NT2/D1 (cell line): ENCODE measurements at regions not wholly inside any gene's neighbourhood (a gene's known extent, or its start where the extent isn't known, plus 50 kb on each side); places are given as distances from the start of the nearest gene placed in this dataset.

Experiments
- DNase-seq: peaks from one replicate; pipeline ENCODE4 v3.0.0-alpha.2; 2011; ENCODE audit warnings: low read depth, low spot score
- H3K27me3 ChIP-seq: 2 replicates; pipeline ENCODE4 v1.6.0; 2011; ENCODE audit warnings: mild to moderate bottlenecking; ENCODE audit not compliant: insufficient read length, insufficient read depth
- H3K36me3 ChIP-seq: 2 replicates; pipeline ENCODE4 v1.6.1; 2011; ENCODE audit warnings: mild to moderate bottlenecking, low read length, mixed read lengths; ENCODE audit not compliant: insufficient read depth, insufficient read length
- H3K4me1 ChIP-seq: 2 replicates; pipeline ENCODE4 v1.5.1; 2011; ENCODE audit not compliant: insufficient read depth, insufficient read length
- H3K4me3 ChIP-seq: 2 replicates; pipeline ENCODE4 v1.5.1; 2011; ENCODE audit warnings: low read depth; ENCODE audit not compliant: insufficient read length
- H3K9ac ChIP-seq: 2 replicates; pipeline ENCODE4 v1.6.0; 2011; ENCODE audit warnings: low read depth; ENCODE audit not compliant: insufficient read length
- H3K9me3 ChIP-seq: 2 replicates; pipeline ENCODE4 v1.5.1; 2011; ENCODE audit warnings: mild to moderate bottlenecking, low read length; ENCODE audit not compliant: insufficient read depth
- SUZ12 ChIP-seq: IDR thresholded peaks from 2 replicates; pipeline ENCODE4 v1.6.1; 2011; ENCODE audit not compliant: insufficient read length, insufficient read depth; ENCODE audit errors: extremely low read depth
- YY1 ChIP-seq: IDR thresholded peaks from 2 replicates; pipeline ENCODE4 v1.6.1; 2011; ENCODE audit not compliant: insufficient read length, insufficient read depth
- ZNF274 ChIP-seq: IDR thresholded peaks from 2 replicates; pipeline ENCODE4 v1.6.1; 2011; ENCODE audit warnings: mild to moderate bottlenecking, low read depth, low read length

DNA sequence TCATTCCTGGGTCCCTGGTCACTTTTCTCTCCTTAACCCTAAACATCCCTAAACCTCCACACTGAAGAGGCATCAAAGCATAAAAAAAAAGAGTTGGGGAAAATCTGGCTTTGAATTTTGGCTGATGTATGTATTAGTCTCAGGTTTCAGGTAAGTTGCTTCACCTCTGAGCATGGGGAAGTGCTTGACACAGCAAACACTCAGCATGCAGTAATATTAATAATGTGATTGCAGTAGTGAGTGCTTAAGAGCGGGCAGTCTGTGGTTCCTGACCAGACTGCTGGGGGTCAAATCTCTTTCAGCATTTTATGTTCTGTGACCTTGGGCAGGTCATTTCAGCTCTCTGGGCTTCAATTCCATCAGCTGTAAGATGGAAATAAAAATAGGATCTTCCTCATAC lies 467.9 kb downstream of the SOX2 start:
- no peaks in the 10 kb centered on the region for H3K9me3 ChIP-seq
- TF ChIP-seq SUZ12 (no peak), YY1 (no peak), ZNF274 (no peak)
- no peak overlapping the region for H3K4me3 ChIP-seq
- no peaks in the 10 kb centered on the region for H3K27me3 ChIP-seq
- H3K4me1 ChIP-seq: no peaks in the 10 kb centered on the region
- no peak for DNase-seq
- H3K36me3 ChIP-seq: no peaks in the 10 kb centered on the region
- H3K9ac ChIP-seq: no peak overlapping the region

DNA sequence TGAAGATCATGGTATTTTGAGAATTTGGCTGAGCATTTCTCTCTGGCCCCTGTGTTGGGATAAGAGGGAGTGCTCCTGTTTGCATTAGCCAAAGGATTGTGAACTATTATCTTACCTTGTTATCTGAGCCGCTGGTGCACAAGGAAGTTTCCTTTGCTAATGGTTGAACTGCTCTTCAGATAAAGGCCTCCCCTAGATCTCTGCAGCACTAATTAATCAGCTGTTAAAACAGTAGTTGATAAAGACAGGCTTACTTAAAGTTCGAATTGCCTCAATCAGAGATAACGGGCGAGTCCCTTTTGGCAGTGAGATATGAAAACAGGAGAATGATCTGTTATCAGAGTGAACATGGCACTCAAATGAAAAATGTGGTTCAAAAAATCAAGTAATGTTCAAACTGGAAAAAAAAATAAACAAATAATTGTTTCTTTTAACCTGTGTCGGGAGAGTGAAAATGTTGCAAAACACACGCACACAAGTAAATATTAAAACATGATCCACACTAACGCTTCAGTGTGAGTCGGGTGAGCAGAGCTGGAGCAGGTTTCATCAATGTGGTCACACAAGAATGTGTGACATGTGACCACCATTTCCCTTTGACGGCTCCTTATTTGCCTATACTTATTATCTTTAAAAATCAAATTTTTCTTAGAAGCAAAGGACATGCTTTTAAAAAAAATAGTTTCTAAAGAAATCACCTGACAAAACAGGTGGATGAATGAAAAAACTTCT lies 469.1 kb downstream of the SOX2 start:
- no peak for DNase-seq
- Histone ChIP-seq H3K9me3 (no peaks in the 10 kb centered on the region), H3K9ac (no peak overlapping the region), H3K4me1 (no peaks in the 10 kb centered on the region), H3K36me3 (no peaks in the 10 kb centered on the region), H3K4me3 (no peak overlapping the region), H3K27me3 (no peaks in the 10 kb centered on the region)
- TF ChIP-seq YY1: no peak
- no peak for TF ChIP-seq SUZ12
- TF ChIP-seq ZNF274: no peak

DNA sequence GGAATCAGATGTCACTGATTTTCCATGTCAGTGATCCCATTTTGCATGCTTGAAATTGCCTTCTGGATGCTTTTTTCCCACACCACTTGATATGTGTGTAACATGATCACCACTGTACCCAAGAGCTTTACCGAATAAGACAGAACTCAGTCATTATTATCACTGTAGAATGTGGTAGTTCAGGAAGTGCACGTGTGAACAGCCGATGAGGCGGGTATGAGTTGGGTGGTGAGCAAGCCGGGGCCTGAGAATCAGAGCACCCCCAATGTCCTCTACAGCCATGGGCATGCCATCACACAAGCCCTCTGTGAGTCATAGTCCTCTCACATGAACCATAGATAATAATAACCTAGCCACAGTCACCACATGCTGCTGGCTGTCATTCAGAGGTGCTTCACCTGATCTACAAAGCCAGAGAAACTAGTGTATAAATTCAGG lies 470.8 kb downstream of the SOX2 start:
- Histone ChIP-seq H3K9me3 (no peaks in the 10 kb centered on the region), H3K27me3 (no peaks in the 10 kb centered on the region), H3K9ac (no peak overlapping the region), H3K4me3 (no peak overlapping the region), H3K4me1 (no peaks in the 10 kb centered on the region), H3K36me3 (no peaks in the 10 kb centered on the region)
- TF ChIP-seq ZNF274: no peak
- TF ChIP-seq SUZ12: no peak
- no peak for TF ChIP-seq YY1
- no peak for DNase-seq

DNA sequence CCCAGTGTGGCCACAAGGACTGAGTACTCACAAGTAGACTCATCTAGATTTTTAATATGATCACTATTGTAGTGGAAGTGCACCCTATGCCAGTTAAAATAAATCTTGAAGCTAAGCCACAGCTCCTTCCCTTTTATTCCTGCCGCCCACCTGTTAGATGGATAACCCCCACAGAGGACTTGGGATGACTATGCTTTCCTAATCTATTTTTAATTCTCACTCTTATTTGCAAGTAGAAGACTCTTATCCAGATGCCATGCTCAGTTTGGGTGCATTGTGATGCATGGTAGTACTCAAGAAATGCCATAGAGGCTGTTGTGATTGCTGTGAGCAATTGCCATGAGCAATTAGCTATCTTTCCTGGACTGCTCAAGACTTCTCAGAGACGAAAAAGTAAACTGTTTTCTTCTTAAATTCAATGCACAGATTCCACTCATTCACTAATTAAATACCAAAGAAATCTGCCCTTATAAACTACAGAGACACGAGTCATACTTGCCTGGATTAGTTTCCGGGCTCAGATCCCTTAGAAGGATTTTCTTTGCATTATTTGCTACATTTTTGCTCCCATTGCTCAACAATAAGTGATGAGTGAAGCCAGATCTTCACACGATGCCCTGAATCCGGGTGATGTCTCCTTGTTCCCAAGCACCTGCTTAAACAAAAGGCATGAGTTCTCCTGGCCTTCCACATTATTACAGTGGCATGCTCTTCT lies 472.1 kb downstream of the SOX2 start:
- TF ChIP-seq YY1 (no peak), SUZ12 (no peak), ZNF274 (no peak)
- Histone ChIP-seq H3K9ac (no peak overlapping the region), H3K36me3 (no peaks in the 10 kb centered on the region)

DNA sequence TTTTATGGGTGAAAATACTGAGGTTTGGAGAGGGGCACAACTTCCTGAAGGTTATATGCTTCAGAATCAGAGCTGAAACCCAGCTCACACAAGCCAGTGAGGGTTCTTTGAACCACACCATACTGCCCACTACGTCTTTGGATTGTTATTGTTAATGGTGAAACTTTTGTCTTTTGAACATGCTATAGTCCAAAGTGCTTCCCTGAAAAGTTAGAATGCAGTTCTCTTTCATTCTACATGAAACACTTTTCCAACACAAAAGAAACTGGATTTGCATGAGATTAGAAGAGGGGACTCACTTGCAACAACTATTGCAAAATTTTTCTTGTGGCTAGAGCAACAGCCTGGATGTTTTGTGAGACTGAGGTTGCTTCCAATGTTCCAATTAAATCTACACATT lies 473.6 kb downstream of the SOX2 start:
- H3K9ac ChIP-seq: no peak overlapping the region
- no peak for DNase-seq
- no peaks in the 10 kb centered on the region for H3K9me3 ChIP-seq
- H3K36me3 ChIP-seq: no peaks in the 10 kb centered on the region
- TF ChIP-seq ZNF274: no peak
- TF ChIP-seq SUZ12: no peak
- no peak for TF ChIP-seq YY1
- H3K4me3 ChIP-seq: no peak overlapping the region
- no peaks in the 10 kb centered on the region for H3K4me1 ChIP-seq
- H3K27me3 ChIP-seq: no peaks in the 10 kb centered on the region

More for the DNA sequence above, 472.1 kb downstream of the SOX2 start:
- H3K9me3 ChIP-seq: no peaks in the 10 kb centered on the region
- DNase-seq: no peak
- no peak overlapping the region for H3K4me3 ChIP-seq
- no peaks in the 10 kb centered on the region for H3K27me3 ChIP-seq
- no peaks in the 10 kb centered on the region for H3K4me1 ChIP-seq

DNA sequence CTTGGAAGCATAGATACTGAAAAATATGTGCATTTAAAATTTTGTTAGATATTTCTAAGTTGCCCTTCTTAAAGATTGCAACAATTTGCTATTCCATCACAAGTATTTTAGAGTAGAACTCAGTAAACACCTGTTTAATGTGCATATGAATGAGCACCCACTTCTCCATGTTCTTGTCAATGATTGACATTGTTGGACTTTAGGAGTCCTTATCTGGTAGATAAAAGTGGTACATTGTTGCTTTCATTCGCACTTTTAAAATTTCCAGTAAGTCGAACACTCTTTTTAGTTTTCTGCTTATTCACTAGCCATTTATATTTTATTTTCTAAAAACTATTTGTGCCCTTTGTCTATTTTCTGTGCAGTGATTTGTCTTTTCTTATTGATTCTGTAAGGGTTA lies 478.3 kb downstream of the SOX2 start:
- H3K9me3 ChIP-seq: peaks cover 5% of the 10 kb centered on the region; the same call in 1 of the 2 replicates
- H3K4me1 ChIP-seq: no peaks in the 10 kb centered on the region
- H3K9ac ChIP-seq: no peak overlapping the region
- DNase-seq: no peak
- TF ChIP-seq YY1: no peak
- TF ChIP-seq SUZ12: no peak
- TF ChIP-seq ZNF274: no peak
- H3K36me3 ChIP-seq: no peaks in the 10 kb centered on the region
- no peak overlapping the region for H3K4me3 ChIP-seq
- H3K27me3 ChIP-seq: no peaks in the 10 kb centered on the region

DNA sequence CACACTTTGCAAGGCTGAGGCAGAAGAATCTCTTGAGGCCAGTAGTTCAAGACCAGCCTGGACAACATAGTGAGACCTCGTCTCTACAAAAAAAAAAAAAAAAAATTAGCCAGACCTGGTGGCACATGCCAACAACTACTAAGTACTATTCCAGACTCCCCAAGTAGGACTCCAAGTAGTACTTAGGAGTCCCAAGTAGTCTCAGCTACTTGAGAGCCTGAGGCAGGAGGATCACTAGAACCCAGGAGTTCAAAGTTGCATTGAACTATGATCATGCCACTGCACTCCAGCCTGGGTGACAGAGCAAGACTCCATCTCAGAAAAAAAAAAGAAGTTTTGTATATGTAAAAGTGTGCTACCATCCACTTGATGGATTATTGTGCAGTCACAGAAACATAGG lies 486.6 kb downstream of the SOX2 start:
- H3K4me1 ChIP-seq: no peaks in the 10 kb centered on the region
- H3K9me3 ChIP-seq: no peaks in the 10 kb centered on the region
- H3K36me3 ChIP-seq: no peaks in the 10 kb centered on the region
- DNase-seq: no peak
- no peak overlapping the region for H3K9ac ChIP-seq
- TF ChIP-seq SUZ12 (no peak), ZNF274 (no peak), YY1 (no peak)
- no peaks in the 10 kb centered on the region for H3K27me3 ChIP-seq
- H3K4me3 ChIP-seq: no peak overlapping the region
